ENCODE measurements at regions not wholly inside any gene's neighbourhood (a gene's known extent, or its start where the extent isn't known, plus 50 kb on each side); places are given as distances from the start of the nearest gene placed in this dataset.

- Histone ChIP-seq H3K36me3 (no peaks in the 10 kb centered on the region), H3K4me3 (no peak overlapping the region), H3K27ac (no peak overlapping the region), H3K27me3 (no peaks in the 10 kb centered on the region), H3K4me1 (no peaks in the 10 kb centered on the region), H3K9me3 (no peaks in the 10 kb centered on the region)
- DNase-seq (ENCODE audit: low spot score in 2 of 2) = no peak
- TF ChIP-seq POLR2A (IDR thresholded peaks at IDR 0.05) (no peak), CTCF (IDR thresholded peaks at IDR 0.05) (no peak), EP300 (IDR thresholded peaks at IDR 0.05) (no peak)
These were observed 133.9 kb downstream of the DKK1 start for GRCh38 chr10:52447931-52448353.

- no peak overlapping the region for H3K27ac ChIP-seq
- no peaks in the 10 kb centered on the region for H3K36me3 ChIP-seq
- H3K4me3 ChIP-seq = no peak overlapping the region
- TF ChIP-seq CTCF (IDR thresholded peaks at IDR 0.05) (no peak), POLR2A (IDR thresholded peaks at IDR 0.05) (no peak), EP300 (IDR thresholded peaks at IDR 0.05) (no peak)
- H3K9me3 ChIP-seq = no peaks in the 10 kb centered on the region
- DNase-seq (ENCODE audit: low spot score in 2 of 2) = no peak
- H3K4me1 ChIP-seq = no peaks in the 10 kb centered on the region
- H3K27me3 ChIP-seq = no peaks in the 10 kb centered on the region
- WGBS, 2 donors = 94 to 95% methylated on average over 6 of the region's 6 CpGs
These were observed 136.7 kb downstream of the DKK1 start for GRCh38 chr10:52450762-52451291.

DNA sequence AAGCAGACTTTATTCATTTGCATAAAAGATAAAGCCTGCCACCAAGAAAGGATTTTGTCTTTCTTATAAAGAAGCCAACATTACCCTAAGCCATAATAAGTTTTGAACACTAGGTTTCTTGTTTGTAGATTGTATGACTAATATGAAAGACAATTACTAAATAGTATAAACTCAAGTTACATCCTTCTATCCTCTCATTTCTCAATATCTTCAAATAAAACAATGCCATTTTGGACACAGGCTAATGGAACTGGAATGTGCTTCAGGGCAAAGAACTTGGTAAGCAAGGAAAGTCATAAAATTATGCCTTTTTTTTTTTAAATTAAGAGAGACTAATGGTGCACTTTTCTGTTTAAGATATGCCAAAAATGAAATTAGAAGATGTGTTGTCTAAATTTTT lies 137.7 kb downstream of the DKK1 start:
- Histone ChIP-seq H3K36me3 (no peaks in the 10 kb centered on the region), H3K27ac (no peak overlapping the region), H3K4me1 (no peaks in the 10 kb centered on the region), H3K4me3 (no peak overlapping the region), H3K27me3 (no peaks in the 10 kb centered on the region), H3K9me3 (no peaks in the 10 kb centered on the region)
- TF ChIP-seq POLR2A (IDR thresholded peaks at IDR 0.05) (no peak), CTCF (IDR thresholded peaks at IDR 0.05) (no peak), EP300 (IDR thresholded peaks at IDR 0.05) (no peak)
- no peak for DNase-seq (ENCODE audit: low spot score in 2 of 2)

DNA sequence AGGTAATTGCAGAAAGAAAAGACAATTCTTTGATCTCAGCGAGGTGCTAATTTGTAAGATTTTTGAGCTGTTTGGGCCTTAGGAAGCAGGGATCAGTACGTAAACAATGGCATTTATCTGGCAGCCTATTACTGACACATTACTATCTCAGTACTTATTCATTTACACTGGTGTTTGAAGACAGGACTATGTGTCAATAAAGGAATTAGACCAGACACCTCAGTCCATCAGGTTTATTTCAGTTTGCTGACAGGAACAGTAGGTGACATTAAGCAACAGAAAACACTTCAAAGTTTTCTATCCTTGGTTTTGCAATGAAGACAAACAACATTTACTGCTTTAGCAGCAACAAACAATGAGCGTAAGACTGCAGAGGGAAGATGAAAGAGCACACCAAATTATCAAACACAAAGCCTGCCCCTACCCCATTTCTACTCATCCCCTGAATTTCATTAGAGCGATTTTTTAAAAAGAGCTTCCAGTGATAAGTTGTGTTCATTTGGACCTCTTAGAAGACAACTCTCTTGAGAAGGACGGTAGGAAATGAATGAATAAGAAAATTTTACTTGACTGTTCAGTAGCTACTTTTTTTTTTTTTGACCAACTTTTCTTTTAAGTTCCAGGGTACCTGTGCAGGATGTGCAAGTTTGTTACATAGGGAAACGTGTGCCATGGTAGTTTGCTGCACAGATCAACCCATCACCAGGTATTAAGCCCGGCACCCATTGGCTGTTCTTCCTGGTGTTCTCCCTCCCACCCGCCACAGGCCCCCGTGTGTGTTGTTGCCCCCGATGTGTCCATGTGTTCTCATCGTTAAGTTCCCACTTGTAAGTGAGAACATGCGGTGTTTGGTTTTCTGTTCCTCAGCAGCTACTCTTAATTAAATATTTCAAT lies 138.8 kb downstream of the DKK1 start:
- DNase-seq (ENCODE audit: low spot score in 2 of 2) = no peak
- Histone ChIP-seq H3K9me3 (no peaks in the 10 kb centered on the region), H3K27me3 (no peaks in the 10 kb centered on the region), H3K27ac (no peak overlapping the region), H3K4me3 (no peak overlapping the region), H3K4me1 (no peaks in the 10 kb centered on the region), H3K36me3 (no peaks in the 10 kb centered on the region)
- WGBS, 2 donors = 75 to 76% methylated on average over 12 of the region's 12 CpGs
- no peak for TF ChIP-seq POLR2A (IDR thresholded peaks at IDR 0.05)
- no peak for TF ChIP-seq CTCF (IDR thresholded peaks at IDR 0.05)
- no peak for TF ChIP-seq EP300 (IDR thresholded peaks at IDR 0.05)

GRCh38 chr10:52453501-52453900 lies 139.4 kb downstream of the DKK1 start:
- no peak overlapping the region for H3K4me3 ChIP-seq
- no peak overlapping the region for H3K27ac ChIP-seq
- no peaks in the 10 kb centered on the region for H3K27me3 ChIP-seq
- 90 to 93% methylated on average over 1 of the region's 1 CpG for WGBS, 2 donors
- no peak for TF ChIP-seq EP300 (IDR thresholded peaks at IDR 0.05)
- no peaks in the 10 kb centered on the region for H3K4me1 ChIP-seq
- no peaks in the 10 kb centered on the region for H3K36me3 ChIP-seq
- DNase-seq (ENCODE audit: low spot score in 2 of 2) = no peak
- H3K9me3 ChIP-seq = no peaks in the 10 kb centered on the region
